Superior temporal gyrus (tissue), 1 donor: ENCODE measurements at regions not wholly inside any gene's neighbourhood (a gene's known extent, or its start where the extent isn't known, plus 50 kb on each side); places are given as distances from the start of the nearest gene placed in this dataset.
A peak's percentile ranks its signal among the peaks of the same experiment; 100 is the strongest.
"Not testable (repeated sequence)": the region's sequence is repeated elsewhere in the genome, so short reads cannot be mapped to it uniquely, and the experiment has no call there.

Experiments used
- DNase-seq: peaks from one replicate; pipeline ENCODE4 v3.0.0-alpha.2; 2016; ENCODE audit errors: extremely low spot score

- DNase-seq, result no peak
These were observed 66.8 kb upstream of the KBTBD8 start for GRCh38 chr3:66931291-66931690.

GRCh38 chr3:66931699-66932098 is 66.4 kb upstream of the KBTBD8 start:
- DNase-seq, result no peak

- DNase-seq, result no peak
These were observed 64.9 kb upstream of the KBTBD8 start for GRCh38 chr3:66933233-66933632.

- DNase-seq, result no peak
These were observed 64.1 kb upstream of the KBTBD8 start for GRCh38 chr3:66934041-66934440.

GRCh38 chr3:66934725-66935124 is 63.4 kb upstream of the KBTBD8 start:
- no peak for DNase-seq

GRCh38 chr3:66937041-66937440 is 61.1 kb upstream of the KBTBD8 start:
- not testable (repeated sequence) for DNase-seq

- DNase-seq, result peak; percentile 90
These were observed 59.7 kb upstream of the KBTBD8 start for GRCh38 chr3:66938338-66938963.

- no peak for DNase-seq
These were observed 50.1 kb upstream of the KBTBD8 start for GRCh38 chr3:66948041-66948440.
